GM12891 (cell line): ENCODE measurements at regions not wholly inside any gene's neighbourhood (a gene's known extent, or its start where the extent isn't known, plus 50 kb on each side); places are given as distances from the start of the nearest gene placed in this dataset.

Experiments used
- PAX5 ChIP-seq: IDR thresholded peaks from 2 replicates; pipeline ENCODE4 v1.6.1; 2011; ENCODE audit warnings: low read length, moderate library complexity, mild to moderate bottlenecking; ENCODE audit not compliant: insufficient read depth, severe bottlenecking
- POLR2A ChIP-seq: IDR thresholded peaks from 2 replicates; pipeline ENCODE4 v1.6.1; 2011; ENCODE audit warnings: low read depth, low read length, control low read depth
- POLR2AphosphoS5 ChIP-seq: IDR thresholded peaks from 2 replicates; pipeline ENCODE4 v1.6.1; 2011; ENCODE audit warnings: low read depth, low read length, control low read depth
- POU2F2 ChIP-seq: IDR thresholded peaks from 2 replicates; pipeline ENCODE4 v1.6.1; 2011; ENCODE audit warnings: low read depth, mild to moderate bottlenecking, control low read depth, low read length, moderate library complexity
- SPI1 ChIP-seq: IDR thresholded peaks from 2 replicates; pipeline ENCODE4 v1.6.1; 2011; ENCODE audit warnings: low read depth, low read length, control low read depth
- TAF1 ChIP-seq: IDR thresholded peaks from 2 replicates; pipeline ENCODE4 v1.6.1; 2011; ENCODE audit warnings: low read depth, low read length, control low read depth

GRCh38 chr5:166285361-166285760 lies 2006.1 kb upstream of the WWC1 start:
- TF ChIP-seq POLR2AphosphoS5 (no peak), POLR2A (no peak), SPI1 (no peak), TAF1 (no peak), POU2F2 (no peak), PAX5 (no peak)
